ENCODE measurements at regions not wholly inside any gene's neighbourhood (a gene's known extent, or its start where the extent isn't known, plus 50 kb on each side); places are given as distances from the start of the nearest gene placed in this dataset.

GRCh38 chr4:141922236-141922635, 285.9 kb downstream of the IL15 start:
- no peak for TF ChIP-seq POLR2A (IDR thresholded peaks at IDR 0.05; ENCODE audit: low read depth, low read length)
- TF ChIP-seq CTCF (conservative IDR thresholded peaks at IDR 0.05; ENCODE audit: low read depth, low read length) = no peak
- TF ChIP-seq, protein P1, sequence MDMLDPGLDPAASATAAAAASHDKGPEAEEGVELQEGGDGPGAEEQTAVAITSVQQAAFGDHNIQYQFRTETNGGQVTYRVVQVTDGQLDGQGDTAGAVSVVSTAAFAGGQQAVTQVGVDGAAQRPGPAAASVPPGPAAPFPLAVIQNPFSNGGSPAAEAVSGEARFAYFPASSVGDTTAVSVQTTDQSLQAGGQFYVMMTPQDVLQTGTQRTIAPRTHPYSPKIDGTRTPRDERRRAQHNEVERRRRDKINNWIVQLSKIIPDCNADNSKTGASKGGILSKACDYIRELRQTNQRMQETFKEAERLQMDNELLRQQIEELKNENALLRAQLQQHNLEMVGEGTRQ (IDR thresholded peaks at IDR 0.05; ENCODE audit: low read depth, low read length) = no peak
- no peak for TF ChIP-seq BHLHE40 (IDR thresholded peaks at IDR 0.05; ENCODE audit: low read depth, low read length)

Data from IMR-90 (cell line).